ENCODE measurements at regions not wholly inside any gene's neighbourhood (a gene's known extent, or its start where the extent isn't known, plus 50 kb on each side); places are given as distances from the start of the nearest gene placed in this dataset.

GRCh38 chrX:68994135-68994890 lies 165.5 kb downstream of the EFNB1 start:
- Mint-ChIP-seq H3K27me3 (ENCODE audit: low read depth) (no peaks in the 10 kb centered on the region), H3K9me3 (no peaks in the 10 kb centered on the region), H3K27ac (no peak overlapping the region), H3K4me3 (no peak overlapping the region), H3K36me3 (ENCODE audit: low read depth) (no peaks in the 10 kb centered on the region), H3K4me1 (ENCODE audit: low read depth) (no peaks in the 10 kb centered on the region)

DNA sequence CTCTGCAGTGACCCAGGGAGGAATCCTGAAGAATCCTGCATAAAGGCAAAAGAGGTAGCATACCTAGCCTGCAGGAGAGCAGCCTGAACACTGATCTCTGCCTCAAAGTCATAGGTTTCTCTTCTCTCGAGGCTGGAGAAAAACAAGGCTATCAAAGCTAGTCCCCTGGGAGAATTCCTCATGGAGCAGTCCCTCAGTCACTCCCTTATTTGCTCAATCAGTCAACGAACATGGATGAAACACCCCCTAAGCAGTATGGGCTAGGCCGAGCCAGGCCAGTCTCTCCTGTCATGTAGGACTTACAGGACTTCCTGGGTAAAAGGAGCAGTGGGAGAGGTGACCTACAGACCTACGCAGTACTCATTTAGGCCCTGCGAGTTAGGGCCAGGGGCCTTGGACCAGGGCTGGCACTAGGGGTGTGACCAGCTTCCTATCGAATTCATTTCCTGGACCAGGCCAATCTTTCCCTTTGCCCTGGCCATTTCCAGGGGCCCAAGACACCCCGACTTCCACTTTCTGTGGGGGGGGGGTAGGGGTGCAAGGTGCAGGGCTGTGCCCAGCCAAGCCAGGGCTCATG lies 164.1 kb downstream of the EFNB1 start:
- no peak overlapping the region for H3K27ac Mint-ChIP-seq

GRCh38 chrX:68991691-68992345 lies 163.0 kb downstream of the EFNB1 start:
- no peak overlapping the region for H3K4me3 Mint-ChIP-seq
- no peaks in the 10 kb centered on the region for H3K36me3 Mint-ChIP-seq (ENCODE audit: low read depth)
- no peak overlapping the region for H3K27ac Mint-ChIP-seq
- no peaks in the 10 kb centered on the region for H3K27me3 Mint-ChIP-seq (ENCODE audit: low read depth)
- no peaks in the 10 kb centered on the region for H3K4me1 Mint-ChIP-seq (ENCODE audit: low read depth)
- no peaks in the 10 kb centered on the region for H3K9me3 Mint-ChIP-seq

More for the DNA sequence above, 164.1 kb downstream of the EFNB1 start:
- H3K9me3 Mint-ChIP-seq = no peaks in the 10 kb centered on the region
- no peaks in the 10 kb centered on the region for H3K36me3 Mint-ChIP-seq (ENCODE audit: low read depth)
- no peaks in the 10 kb centered on the region for H3K27me3 Mint-ChIP-seq (ENCODE audit: low read depth)
- H3K4me3 Mint-ChIP-seq = no peak overlapping the region
- H3K4me1 Mint-ChIP-seq (ENCODE audit: low read depth) = no peaks in the 10 kb centered on the region

DNA sequence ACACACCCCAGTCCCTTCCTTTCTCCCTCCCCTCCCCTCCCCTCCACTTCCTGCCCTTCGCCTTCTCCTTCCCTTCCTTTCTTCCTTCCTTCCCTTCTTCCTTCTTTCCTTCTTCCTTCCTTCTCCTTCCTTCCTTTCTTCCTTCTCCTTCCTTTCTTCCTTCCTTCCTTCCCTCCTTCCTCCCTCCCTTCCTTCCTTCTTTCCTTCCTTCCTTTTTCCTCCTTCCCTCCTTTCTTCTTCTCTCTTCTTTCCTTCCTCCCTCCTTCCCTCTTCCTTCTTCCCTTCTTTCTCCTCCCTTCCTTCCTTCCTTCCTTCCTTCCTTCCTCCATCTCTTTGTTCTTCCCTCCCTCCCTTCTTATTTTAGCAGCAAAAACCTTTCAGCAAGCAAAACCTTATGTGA lies 162.1 kb downstream of the EFNB1 start:
- no peaks in the 10 kb centered on the region for H3K36me3 Mint-ChIP-seq (ENCODE audit: low read depth)
- no peak overlapping the region for H3K4me3 Mint-ChIP-seq
- H3K27ac Mint-ChIP-seq = no peak overlapping the region
- H3K27me3 Mint-ChIP-seq (ENCODE audit: low read depth) = no peaks in the 10 kb centered on the region
- no peaks in the 10 kb centered on the region for H3K9me3 Mint-ChIP-seq
- no peaks in the 10 kb centered on the region for H3K4me1 Mint-ChIP-seq (ENCODE audit: low read depth)

- Mint-ChIP-seq H3K4me1 (ENCODE audit: low read depth) (no peaks in the 10 kb centered on the region), H3K27me3 (ENCODE audit: low read depth) (no peaks in the 10 kb centered on the region), H3K4me3 (no peak overlapping the region), H3K9me3 (no peaks in the 10 kb centered on the region), H3K36me3 (ENCODE audit: low read depth) (no peaks in the 10 kb centered on the region), H3K27ac (no peak overlapping the region)
These were observed 161.2 kb downstream of the EFNB1 start for GRCh38 chrX:68989865-68990606.

DNA sequence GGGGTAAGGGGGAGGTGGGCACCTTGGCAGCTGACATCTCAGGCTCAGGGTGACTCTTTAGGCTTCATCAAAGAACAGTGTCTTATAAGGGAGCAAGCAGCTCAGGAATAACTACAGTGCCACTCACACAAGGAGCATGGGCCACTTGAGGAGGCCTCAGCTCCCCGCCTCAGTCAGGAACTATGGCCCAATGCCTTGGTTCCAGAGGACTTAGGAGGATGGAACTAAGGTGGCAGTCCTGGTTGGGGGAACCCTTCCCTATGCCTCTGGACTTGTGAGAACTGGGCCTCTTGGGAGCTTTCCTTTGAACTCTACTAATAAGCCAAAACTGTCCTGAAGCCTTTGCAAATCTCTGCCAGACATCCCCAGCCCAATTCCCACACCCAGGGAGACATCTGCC lies 160.6 kb downstream of the EFNB1 start:
- Mint-ChIP-seq H3K27ac (no peak overlapping the region), H3K4me1 (ENCODE audit: low read depth) (no peaks in the 10 kb centered on the region), H3K36me3 (ENCODE audit: low read depth) (no peaks in the 10 kb centered on the region), H3K9me3 (no peaks in the 10 kb centered on the region), H3K4me3 (no peak overlapping the region), H3K27me3 (ENCODE audit: low read depth) (no peaks in the 10 kb centered on the region)

- Mint-ChIP-seq H3K9me3 (no peaks in the 10 kb centered on the region), H3K27ac (no peak overlapping the region), H3K4me3 (no peak overlapping the region), H3K4me1 (ENCODE audit: low read depth) (no peaks in the 10 kb centered on the region), H3K27me3 (ENCODE audit: low read depth) (no peaks in the 10 kb centered on the region), H3K36me3 (ENCODE audit: low read depth) (no peaks in the 10 kb centered on the region)
These were observed 160.0 kb downstream of the EFNB1 start for GRCh38 chrX:68988865-68989264.

- H3K27ac Mint-ChIP-seq = no peak overlapping the region
- H3K9me3 Mint-ChIP-seq = no peaks in the 10 kb centered on the region
- H3K27me3 Mint-ChIP-seq (ENCODE audit: low read depth) = no peaks in the 10 kb centered on the region
- no peaks in the 10 kb centered on the region for H3K36me3 Mint-ChIP-seq (ENCODE audit: low read depth)
- no peak overlapping the region for H3K4me3 Mint-ChIP-seq
- no peaks in the 10 kb centered on the region for H3K4me1 Mint-ChIP-seq (ENCODE audit: low read depth)
These were observed 156.4 kb downstream of the EFNB1 start for GRCh38 chrX:68985135-68985755.

DNA sequence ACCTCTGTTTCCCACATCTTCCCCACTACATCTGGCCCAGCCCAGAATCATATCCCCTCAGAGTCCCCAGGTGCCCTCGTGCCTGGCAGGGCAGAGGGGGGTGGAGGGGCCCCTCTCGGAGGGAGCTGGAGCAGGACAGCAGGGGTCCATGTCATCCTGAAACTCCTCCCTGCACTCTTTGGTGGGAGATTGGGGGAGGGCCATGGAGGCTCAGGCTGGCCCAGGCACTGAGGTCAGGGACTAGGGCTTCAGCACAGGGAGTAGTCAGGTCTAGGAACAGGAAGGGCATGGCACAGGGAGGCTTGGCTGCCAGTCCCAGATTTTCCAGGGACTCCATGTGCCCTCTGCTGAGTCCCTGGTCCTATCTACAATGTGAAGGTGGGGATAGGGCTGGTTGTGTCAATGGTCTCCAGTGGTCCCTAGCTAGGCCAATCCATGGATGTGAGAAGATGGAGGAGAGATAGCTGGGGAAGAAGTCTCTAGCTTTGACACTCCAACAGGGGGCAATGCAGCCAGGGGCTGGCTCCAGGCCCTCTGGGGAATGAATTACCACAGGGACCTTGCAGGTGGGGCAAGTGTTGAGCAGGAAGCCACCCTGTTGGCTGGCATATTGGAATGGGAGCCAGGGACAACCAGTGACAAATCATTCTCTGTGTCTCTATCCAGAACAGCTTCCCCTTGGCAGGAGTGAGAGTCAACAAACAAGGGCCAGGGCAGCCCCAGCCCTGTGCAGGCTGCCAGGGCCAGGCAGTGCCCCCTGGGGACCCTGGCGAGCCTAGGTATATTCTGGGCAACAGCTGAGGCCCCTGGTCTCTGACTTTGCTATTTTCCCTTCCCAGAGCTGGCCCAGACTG lies 154.4 kb downstream of the EFNB1 start:
- Mint-ChIP-seq H3K36me3 (ENCODE audit: low read depth) (no peaks in the 10 kb centered on the region), H3K4me3 (no peak overlapping the region), H3K27me3 (ENCODE audit: low read depth) (no peaks in the 10 kb centered on the region), H3K9me3 (no peaks in the 10 kb centered on the region), H3K4me1 (ENCODE audit: low read depth) (no peaks in the 10 kb centered on the region), H3K27ac (no peak overlapping the region)

DNA sequence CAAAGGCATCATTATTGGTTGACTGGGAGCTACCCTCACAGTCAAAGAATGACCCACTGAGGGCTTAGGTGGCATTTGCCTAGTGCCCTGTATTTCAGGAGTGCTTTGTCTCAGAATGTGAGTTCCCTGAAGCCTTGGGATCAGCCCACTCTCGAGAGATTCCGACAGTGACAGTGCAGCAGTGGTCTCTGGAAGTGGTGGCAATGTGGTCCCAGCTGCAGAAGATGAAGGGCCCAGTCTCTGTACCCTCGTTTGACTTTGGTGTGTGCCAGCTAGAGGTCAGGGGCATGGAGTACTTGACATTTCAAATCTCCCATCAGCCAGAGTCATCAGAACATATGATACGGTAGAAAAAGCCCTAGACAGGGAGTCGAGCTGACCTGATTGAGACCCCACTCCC lies 153.7 kb downstream of the EFNB1 start:
- H3K27ac Mint-ChIP-seq = no peak overlapping the region
- H3K4me3 Mint-ChIP-seq = no peak overlapping the region
- H3K4me1 Mint-ChIP-seq (ENCODE audit: low read depth) = no peaks in the 10 kb centered on the region
- H3K9me3 Mint-ChIP-seq = no peaks in the 10 kb centered on the region
- no peaks in the 10 kb centered on the region for H3K27me3 Mint-ChIP-seq (ENCODE audit: low read depth)
- H3K36me3 Mint-ChIP-seq (ENCODE audit: low read depth) = no peaks in the 10 kb centered on the region

DNA sequence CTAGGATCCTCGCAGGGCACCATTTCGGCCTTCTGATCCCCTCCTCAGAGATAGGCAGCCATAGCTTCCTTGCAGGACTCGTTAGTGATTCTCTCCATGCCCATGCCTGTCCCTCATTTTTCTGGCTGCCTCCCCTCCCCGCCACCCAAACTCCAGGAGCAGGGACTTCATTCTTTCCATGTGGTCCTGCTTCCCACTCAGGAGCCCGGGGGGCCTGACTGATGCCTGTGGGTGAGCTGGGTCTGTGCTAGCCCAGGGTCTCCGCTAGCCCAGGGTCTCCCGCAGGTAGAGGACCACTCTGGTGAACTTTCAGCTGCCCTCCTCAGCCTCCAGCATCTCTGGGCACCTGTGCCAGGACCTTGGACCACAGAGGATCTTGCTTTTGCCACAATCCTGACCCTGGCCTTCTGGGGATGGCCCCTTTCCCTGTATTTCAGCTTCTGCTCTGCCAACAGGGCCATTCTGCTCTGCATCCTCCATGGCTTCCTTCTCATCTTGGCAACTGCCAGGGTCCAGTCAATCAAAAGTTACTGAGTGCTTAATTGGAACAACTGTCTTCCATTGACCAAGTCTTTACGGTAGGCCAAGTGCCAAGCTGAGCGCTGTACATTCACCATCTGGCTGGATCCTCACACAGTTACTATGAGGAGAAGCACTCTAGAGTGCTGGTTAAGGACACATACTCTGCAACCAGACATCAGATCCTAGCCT lies 152.2 kb downstream of the EFNB1 start:
- H3K9me3 Mint-ChIP-seq = no peaks in the 10 kb centered on the region
- H3K4me1 Mint-ChIP-seq (ENCODE audit: low read depth) = no peaks in the 10 kb centered on the region
- H3K4me3 Mint-ChIP-seq = no peak overlapping the region
- no peak overlapping the region for H3K27ac Mint-ChIP-seq
- peaks cover under 1% of the 10 kb centered on the region for H3K27me3 Mint-ChIP-seq (ENCODE audit: low read depth)
- H3K36me3 Mint-ChIP-seq (ENCODE audit: low read depth) = no peaks in the 10 kb centered on the region

DNA sequence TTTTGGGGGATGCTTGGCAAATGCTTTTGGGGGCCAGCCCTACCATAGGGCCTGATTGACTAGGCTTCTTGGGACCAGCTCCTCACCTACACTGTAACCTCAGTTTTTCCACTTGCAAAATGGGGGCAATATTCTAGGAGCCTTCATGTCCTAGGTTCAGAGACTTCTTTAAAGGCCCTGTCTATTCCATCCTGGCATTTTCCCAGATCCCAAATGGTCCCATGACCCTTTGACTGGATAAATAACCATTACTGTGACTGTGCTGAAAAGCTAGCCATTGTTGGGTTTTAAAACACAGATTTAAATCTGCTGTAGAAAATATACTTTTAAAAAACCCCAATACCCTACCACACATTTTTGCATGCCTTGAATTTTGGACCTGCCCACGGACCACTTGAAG lies 149.8 kb downstream of the EFNB1 start:
- H3K4me3 Mint-ChIP-seq = no peak overlapping the region
- no peaks in the 10 kb centered on the region for H3K4me1 Mint-ChIP-seq (ENCODE audit: low read depth)
- peaks cover 5% of the 10 kb centered on the region for H3K27me3 Mint-ChIP-seq (ENCODE audit: low read depth)
- no peak overlapping the region for H3K27ac Mint-ChIP-seq
- no peaks in the 10 kb centered on the region for H3K9me3 Mint-ChIP-seq
- no peaks in the 10 kb centered on the region for H3K36me3 Mint-ChIP-seq (ENCODE audit: low read depth)

DNA sequence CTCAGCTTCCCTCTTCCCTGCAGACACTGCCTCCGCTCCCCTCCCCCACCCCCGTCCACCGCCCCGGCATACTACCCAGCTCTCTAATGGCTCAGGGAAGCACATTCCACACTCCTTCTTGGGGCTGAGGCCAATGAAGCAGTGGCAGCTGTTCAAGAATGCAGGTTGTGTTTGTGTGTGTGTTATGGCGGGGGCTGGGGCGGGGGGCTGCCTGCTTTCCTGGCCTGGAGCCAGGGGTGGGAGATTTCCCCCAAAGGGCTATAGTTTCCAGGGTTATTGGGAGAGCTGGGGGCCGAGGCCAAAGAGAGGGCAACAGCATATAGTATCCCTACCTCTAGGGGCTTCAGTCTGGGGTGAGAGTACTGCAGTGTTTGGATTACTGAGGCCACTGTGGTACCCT lies 149.4 kb downstream of the EFNB1 start:
- Mint-ChIP-seq H3K27me3 (ENCODE audit: low read depth) (peaks cover 5% of the 10 kb centered on the region), H3K9me3 (no peaks in the 10 kb centered on the region), H3K36me3 (ENCODE audit: low read depth) (no peaks in the 10 kb centered on the region), H3K4me3 (no peak overlapping the region), H3K27ac (no peak overlapping the region), H3K4me1 (ENCODE audit: low read depth) (no peaks in the 10 kb centered on the region)
